GM21367 (cell line): ENCODE measurements at regions not wholly inside any gene's neighbourhood (a gene's known extent, or its start where the extent isn't known, plus 50 kb on each side); places are given as distances from the start of the nearest gene placed in this dataset.

ENCODE experiments used
- ATAC-seq: cut with Tn5 transposase; IDR thresholded peaks from one replicate; pipeline ENCODE4 v1.9.1; 2021; ENCODE audit not compliant: unreplicated experiment

- no peak for ATAC-seq
Observed at GRCh38 chr4:23547096-23547495, 342.8 kb downstream of the PPARGC1A start.

GRCh38 chr4:23539969-23540569, 349.8 kb downstream of the PPARGC1A start:
- no peak for ATAC-seq

- no peak for ATAC-seq
Observed at GRCh38 chr4:23533859-23534258, 356.0 kb downstream of the PPARGC1A start.

- ATAC-seq, result no peak
Observed at GRCh38 chr4:23516716-23517115, 373.1 kb downstream of the PPARGC1A start.

- ATAC-seq, result no peak
Observed at GRCh38 chr4:23504083-23504482, 385.8 kb downstream of the PPARGC1A start.

- no peak for ATAC-seq
Observed at GRCh38 chr4:23500894-23501449, 388.9 kb downstream of the PPARGC1A start.

- no peak for ATAC-seq
Observed at GRCh38 chr4:23485801-23486200, 404.0 kb downstream of the PPARGC1A start.

GRCh38 chr4:23484689-23485088, 405.2 kb downstream of the PPARGC1A start:
- no peak for ATAC-seq

GRCh38 chr4:23483320-23483960, 406.4 kb downstream of the PPARGC1A start:
- ATAC-seq, result no peak

- no peak for ATAC-seq
Observed at GRCh38 chr4:23481566-23481965, 408.3 kb downstream of the PPARGC1A start.

GRCh38 chr4:23477905-23478304, 411.9 kb downstream of the PPARGC1A start:
- ATAC-seq, result no peak

GRCh38 chr4:23476515-23477090, 413.2 kb downstream of the PPARGC1A start:
- no peak for ATAC-seq

GRCh38 chr4:23463071-23463470, 426.8 kb downstream of the PPARGC1A start:
- no peak for ATAC-seq

- ATAC-seq, result no peak
Observed at GRCh38 chr4:23458054-23458453, 431.8 kb downstream of the PPARGC1A start.

- no peak for ATAC-seq
Observed at GRCh38 chr4:23456864-23457263, 433.0 kb downstream of the PPARGC1A start.

GRCh38 chr4:23455456-23456158, 434.2 kb downstream of the PPARGC1A start:
- ATAC-seq, result no peak

- no peak for ATAC-seq
Observed at GRCh38 chr4:23441530-23442069, 448.2 kb downstream of the PPARGC1A start.

GRCh38 chr4:23438764-23439163, 451.1 kb downstream of the PPARGC1A start:
- ATAC-seq, result no peak

GRCh38 chr4:23429497-23429896, 460.4 kb downstream of the PPARGC1A start:
- ATAC-seq, result no peak

GRCh38 chr4:23425570-23425969, 464.3 kb downstream of the PPARGC1A start:
- ATAC-seq, result no peak

- no peak for ATAC-seq
Observed at GRCh38 chr4:23423540-23423939, 466.3 kb downstream of the PPARGC1A start.
